NCI-H748 treated with DMSO at 0.1 percent for 48 hours (cell line): ENCODE measurements at regions not wholly inside any gene's neighbourhood (a gene's known extent, or its start where the extent isn't known, plus 50 kb on each side); places are given as distances from the start of the nearest gene placed in this dataset.

Source experiments
- DNase-seq: peaks from one replicate; lab custom pipeline; 2025; lab: John Stamatoyannopoulos, UW

GRCh38 chr7:22657479-22657878 is 69.5 kb upstream of the IL6 start:
- DNase-seq = no peak

- DNase-seq = no peak
Observed at GRCh38 chr7:22655781-22656180, 71.2 kb upstream of the IL6 start.

GRCh38 chr7:22654831-22655230 is 72.2 kb upstream of the IL6 start:
- DNase-seq = no peak

DNA sequence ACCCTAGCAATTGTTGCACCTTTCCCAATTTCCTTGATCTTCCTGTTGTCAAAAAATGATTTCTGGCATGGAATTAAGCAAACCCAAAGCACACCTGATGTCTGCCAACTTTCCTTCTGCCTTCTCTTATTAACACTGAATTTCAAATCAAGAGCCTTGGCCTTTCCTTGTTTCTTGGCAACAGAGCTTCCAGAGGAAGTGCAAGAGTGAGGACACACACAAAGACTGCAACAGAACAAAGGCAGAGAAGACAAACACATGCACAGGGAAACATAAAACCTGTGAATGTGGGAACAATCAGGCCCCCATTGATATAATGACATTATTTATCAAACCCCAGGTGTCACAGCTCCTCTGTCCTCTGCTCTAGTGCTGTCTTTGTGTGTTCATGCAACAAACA is 73.0 kb upstream of the IL6 start:
- peak; percentile 96 for DNase-seq

DNA sequence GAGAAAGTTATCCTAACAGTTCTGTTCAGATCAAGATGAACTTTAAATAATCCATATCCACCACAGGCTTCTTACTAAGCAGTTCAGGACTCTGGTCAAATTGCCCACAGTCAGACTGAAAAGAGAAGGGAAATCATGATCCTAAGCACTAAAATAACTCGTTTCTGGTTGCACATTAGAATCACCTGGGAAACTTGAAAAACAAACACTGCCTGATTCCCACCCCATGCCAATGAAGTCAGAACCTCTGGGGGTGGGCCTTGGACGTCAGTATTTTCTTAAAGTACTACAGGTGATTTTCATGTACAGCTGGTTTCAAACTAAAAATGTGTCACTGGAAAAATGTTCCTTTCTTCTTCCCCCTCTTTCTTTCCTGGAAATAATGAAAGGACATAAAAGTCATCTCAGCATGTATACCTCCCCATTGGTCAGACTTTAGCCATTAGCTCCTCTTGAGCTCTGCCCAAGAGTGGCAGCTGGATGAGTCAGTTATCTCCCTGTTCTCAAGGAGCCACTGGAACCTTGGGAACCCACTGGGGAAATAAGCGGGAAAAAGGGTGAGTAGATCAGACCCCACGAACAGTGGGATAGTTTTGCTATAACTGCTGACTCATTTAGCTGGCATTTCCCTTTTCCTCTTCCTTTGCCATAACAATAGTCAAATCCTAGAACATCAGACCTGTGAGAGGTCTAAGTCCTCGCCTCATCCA is 75.3 kb upstream of the IL6 start:
- no peak for DNase-seq

- DNase-seq = no peak
Observed at GRCh38 chr7:22651036-22651435, 76.0 kb upstream of the IL6 start.

- DNase-seq = no peak
Observed at GRCh38 chr7:22649686-22650085, 77.3 kb upstream of the IL6 start.

DNA sequence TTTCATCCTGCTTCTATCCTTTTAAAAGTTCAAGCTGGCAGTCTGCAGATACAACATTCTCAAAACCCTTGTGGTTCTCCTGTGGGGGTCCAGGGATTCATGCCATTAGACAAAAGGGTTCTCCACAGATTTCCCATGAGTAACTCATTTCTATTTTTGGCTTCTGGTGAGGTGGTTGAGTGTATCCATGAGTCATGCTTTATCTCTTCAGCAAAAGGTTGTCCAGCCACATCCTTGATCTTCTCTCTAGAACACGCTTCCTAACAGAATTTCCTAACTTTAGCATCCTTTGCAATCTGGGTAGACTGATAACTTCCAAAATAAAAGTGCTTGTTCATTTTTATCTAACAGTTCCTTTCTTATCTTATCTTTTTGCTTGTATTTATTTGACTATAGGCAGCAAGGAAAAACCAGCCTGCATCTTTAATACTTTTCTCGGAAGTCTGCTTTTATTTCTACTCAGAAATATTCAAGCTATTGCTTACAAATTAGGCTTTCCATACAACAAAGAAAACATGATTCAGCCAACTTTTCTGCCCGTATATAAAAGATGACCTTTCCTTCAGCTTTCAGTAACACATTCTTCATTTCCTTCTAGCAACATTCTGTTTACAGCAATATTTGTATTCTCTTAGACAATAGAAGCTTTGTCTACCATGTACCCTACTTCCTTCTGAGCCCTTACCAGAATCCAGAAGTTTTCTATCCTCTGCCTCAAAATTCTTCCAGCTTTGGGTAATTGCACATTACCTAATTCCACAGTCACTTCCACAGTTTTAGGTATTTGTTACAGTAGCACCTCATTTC is 79.3 kb upstream of the IL6 start:
- DNase-seq = no peak

- DNase-seq = no peak
Observed at GRCh38 chr7:22645418-22646181, 81.4 kb upstream of the IL6 start.

- no peak for DNase-seq
Observed at GRCh38 chr7:22642454-22642853, 84.5 kb upstream of the IL6 start.

GRCh38 chr7:22640269-22640668 is 86.7 kb upstream of the IL6 start:
- DNase-seq = no peak

DNA sequence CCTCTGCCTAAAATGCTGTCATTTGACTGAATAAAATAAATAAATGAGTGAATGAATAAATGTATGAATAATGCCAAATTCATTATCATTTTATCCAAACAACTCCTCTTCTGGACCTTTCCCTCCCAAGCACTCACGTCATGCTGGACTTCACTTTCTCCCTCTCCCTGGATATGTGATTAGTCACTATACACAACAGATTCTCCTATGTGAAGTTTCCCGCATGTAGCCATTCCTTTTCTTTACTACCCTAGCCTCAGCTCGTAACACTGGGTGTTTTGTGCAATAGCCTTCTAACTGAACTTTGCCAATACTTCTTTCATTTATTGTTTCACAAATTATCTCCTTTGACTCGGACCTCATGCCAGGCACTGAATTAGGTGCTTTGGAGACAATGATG is 87.6 kb upstream of the IL6 start:
- DNase-seq = no peak

GRCh38 chr7:22635349-22635748 is 91.7 kb upstream of the IL6 start:
- no peak for DNase-seq

DNA sequence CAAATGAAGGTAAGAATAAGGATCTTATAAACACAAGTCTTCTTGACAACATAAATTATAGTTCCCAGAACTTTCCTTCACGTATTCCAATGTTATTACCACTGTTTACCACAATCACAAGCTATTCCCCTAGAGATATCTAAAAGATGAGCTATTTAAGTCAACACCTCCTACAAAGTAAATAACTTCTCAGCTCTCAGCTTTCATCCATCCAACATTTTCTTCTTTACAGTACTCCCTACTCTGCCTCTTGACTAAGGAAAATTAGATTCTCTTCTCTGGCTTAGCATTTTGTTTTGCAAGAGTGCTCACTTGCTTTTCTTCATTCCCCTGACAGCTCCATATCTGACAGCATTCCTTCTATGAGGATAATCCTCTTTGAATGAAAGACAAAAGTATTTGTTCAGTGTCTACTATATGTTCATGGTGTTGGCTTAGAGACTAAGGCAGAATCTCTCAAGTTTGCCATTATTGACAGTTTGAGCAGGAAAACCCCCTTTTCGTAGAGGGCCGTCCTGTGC is 93.0 kb upstream of the IL6 start:
- DNase-seq = no peak

GRCh38 chr7:22633286-22633953 is 93.6 kb upstream of the IL6 start:
- no peak for DNase-seq

DNA sequence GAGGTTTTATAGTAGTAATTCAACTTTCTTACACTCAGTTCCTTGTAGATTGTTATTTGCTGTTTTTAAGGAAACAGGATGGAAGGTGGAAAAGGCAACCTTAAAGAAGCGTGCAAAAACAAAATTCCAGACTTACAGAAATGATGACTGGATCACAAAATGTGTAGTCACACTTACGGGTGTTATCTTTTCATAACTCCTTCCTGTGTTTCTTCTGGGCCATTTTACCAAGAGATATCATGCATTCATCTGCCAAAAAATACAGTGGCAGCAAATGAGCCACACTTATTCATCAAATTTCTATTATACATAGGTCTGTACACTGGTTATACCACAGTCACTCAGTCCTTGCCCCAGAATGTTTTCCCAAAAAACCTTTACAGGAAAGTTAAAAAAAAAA is 94.3 kb upstream of the IL6 start:
- DNase-seq = no peak

GRCh38 chr7:22631730-22632129 is 95.3 kb upstream of the IL6 start:
- DNase-seq = no peak

GRCh38 chr7:22630069-22630468 is 96.9 kb upstream of the IL6 start:
- DNase-seq = no peak

DNA sequence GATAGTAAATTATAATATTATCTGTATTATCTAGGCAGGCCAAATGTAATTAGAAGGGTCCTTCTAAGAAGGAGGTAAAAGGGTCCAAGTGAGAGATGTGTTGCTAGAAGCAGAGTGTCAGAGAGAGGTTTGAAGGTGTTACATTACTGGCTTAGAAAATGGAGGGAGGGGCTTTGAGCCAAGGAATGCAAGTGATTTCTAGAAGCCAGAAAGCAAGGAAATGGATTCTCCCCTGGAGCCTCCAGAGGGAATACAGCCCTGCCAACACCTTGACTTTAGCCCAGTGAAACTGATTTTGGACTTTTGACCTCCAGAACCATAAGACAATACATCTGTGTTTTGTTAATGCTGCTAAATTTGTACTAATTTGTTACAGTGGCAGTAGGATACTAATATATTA is 97.9 kb upstream of the IL6 start:
- no peak for DNase-seq

GRCh38 chr7:22628112-22628511 is 98.9 kb upstream of the IL6 start:
- DNase-seq = peak; percentile 74

GRCh38 chr7:22627136-22627535 is 99.9 kb upstream of the IL6 start:
- no peak for DNase-seq

- no peak for DNase-seq
Observed at GRCh38 chr7:22625251-22625650, 101.7 kb upstream of the IL6 start.
